GM13976 (cell line): ENCODE measurements at regions not wholly inside any gene's neighbourhood (a gene's known extent, or its start where the extent isn't known, plus 50 kb on each side); places are given as distances from the start of the nearest gene placed in this dataset.

Experiments
- DNase-seq: peaks from one replicate; pipeline ENCODE4 v3.0.0; 2012; ENCODE audit warnings: low spot score
- in situ Hi-C: fragments of 300-500 bp; cut with MboI; formaldehyde crosslinking; loops from one replicate; pipeline ENCODE4 v1.12.0; 2022; ENCODE audit warnings: low sequenced_read_pairs, mixed read lengths, inconsistent platforms; ENCODE audit not compliant: unreplicated experiment
- TF ChIP-seq, protein P1 (sequence below): IDR thresholded peaks from 2 replicates; pipeline ENCODE4 v1.5.1; 2012; ENCODE audit warnings: borderline replicate concordance, mild to moderate bottlenecking; ENCODE audit not compliant: insufficient read depth; ENCODE audit errors: extremely low read depth, missing control alignments, control extremely low read depth

DNA sequence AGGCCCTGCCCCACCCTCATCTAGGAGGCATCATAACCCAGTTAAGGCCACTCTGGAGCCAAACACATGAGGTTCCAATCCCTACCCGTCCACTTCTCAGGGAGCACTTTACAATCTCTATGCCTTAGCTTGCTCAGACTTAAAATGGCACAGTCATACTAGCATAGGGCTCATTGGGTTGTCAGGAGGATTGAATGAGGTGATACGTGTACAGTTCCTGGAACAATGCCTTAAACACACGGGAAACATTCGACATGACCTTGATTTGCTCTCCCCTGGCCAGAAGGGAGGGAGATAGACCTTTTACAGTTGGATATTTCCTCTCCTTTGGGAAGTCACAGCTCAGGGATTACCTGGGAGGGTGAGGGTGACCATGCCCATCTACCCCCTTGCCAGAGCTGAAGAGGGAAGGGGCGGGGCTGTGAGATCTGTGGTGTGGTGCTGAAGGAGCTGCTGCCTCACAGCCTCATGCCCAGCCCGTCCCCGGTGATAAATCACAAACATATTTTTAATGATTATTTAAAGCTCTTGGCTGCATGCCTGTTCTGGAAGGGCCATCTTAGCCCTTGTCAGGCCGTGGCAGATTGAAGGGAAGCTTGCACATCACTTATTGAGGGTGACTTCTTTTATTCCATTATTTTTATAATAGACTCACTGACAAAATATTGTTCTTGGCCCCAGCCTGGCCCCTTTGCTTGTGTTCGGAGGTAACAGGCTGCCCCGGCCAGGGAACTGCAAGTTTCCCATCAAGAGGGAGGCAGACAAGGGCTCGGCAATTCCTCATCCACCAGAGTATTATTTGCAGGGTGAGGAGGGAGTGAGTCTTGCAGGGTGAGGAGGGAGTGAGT is 83.4 kb downstream of the FOXD2 start:
- in situ Hi-C loops: no loop called here
- TF ChIP-seq, protein P1, sequence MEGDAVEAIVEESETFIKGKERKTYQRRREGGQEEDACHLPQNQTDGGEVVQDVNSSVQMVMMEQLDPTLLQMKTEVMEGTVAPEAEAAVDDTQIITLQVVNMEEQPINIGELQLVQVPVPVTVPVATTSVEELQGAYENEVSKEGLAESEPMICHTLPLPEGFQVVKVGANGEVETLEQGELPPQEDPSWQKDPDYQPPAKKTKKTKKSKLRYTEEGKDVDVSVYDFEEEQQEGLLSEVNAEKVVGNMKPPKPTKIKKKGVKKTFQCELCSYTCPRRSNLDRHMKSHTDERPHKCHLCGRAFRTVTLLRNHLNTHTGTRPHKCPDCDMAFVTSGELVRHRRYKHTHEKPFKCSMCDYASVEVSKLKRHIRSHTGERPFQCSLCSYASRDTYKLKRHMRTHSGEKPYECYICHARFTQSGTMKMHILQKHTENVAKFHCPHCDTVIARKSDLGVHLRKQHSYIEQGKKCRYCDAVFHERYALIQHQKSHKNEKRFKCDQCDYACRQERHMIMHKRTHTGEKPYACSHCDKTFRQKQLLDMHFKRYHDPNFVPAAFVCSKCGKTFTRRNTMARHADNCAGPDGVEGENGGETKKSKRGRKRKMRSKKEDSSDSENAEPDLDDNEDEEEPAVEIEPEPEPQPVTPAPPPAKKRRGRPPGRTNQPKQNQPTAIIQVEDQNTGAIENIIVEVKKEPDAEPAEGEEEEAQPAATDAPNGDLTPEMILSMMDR: no peak
- no peak for DNase-seq

DNA sequence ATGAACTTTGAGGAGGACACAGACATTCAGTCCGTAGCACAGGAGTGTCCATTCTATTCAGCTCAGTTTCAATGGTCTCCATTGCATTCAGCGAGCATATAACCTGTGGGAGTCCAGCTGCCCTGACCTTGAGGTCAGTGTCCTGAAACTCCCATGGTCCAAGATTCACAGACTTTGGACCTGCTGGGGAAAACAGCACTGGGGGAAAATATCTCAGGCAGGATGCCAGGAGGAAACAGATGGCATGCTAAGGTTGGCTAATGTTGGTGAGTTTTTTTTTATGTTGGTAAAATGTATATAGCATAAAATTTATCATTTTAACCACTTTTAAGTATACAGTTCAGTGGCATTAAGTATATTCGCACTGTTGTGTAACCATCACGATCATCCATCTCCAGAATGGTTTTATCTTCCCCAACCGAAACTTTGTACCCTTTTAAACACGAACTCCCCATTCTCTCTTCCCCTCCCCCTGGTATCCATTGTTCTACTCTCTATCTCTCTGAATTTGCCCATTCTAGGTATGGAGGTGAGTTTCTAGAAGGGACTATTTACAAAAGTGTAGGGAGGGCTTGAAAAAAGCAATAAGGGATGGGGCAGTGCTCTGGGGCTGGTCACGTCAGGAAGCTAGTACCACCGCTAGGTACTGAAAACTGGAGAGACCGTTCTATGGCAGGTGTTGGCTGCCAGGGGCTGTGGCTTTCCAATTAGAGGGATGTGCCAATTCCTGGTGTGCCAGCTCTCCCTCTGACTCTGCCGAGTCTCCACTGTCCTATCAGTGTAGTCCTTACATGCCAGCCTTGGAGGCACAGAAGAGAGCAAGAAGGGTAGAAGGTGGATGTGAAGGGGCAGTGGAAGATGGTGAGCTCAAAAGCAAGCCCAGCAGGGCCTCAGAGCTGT is 85.3 kb downstream of the FOXD2 start:
- in situ Hi-C loops: no loop called here
- TF ChIP-seq, protein P1: no peak
- no peak for DNase-seq

DNA sequence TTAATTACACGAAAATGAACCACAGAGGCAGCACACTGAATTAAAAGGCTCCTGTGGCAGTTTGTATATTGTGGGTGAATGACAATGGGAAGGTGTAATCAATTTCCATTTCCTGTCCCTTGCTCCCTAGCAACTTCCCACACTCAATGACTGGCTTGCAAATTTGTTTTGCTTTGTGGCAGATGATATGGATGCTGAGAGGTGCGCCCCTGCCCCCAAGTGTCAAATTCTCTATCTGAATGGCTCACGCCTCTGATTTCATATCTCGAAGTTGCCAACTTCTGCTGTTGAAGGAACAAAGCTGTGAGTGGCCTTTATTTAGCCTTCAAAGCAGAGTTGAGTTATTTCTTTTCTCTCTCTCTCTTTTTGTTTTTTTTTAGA is 86.0 kb downstream of the FOXD2 start:
- DNase-seq: no peak
- TF ChIP-seq, protein P1: no peak
- in situ Hi-C loops: no loop called here

DNA sequence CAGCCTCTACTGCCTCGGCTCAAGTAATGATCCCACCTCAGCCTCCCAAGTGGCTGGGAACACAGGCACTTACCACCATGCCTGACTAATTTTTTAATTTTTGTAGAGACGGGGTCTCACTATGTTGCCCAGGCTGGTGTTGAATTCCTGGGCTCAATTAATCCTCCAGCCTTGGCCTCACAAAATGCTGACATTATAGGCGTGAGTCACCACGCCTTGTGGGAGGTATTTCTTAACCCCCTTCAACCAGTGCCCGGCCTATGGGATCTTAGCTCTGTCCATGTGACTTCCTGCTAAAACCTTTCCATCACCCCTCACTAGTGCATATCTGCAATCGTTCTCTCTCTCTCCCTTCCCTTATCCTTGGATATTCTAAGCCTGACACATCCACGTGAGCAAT is 86.4 kb downstream of the FOXD2 start:
- TF ChIP-seq, protein P1: no peak
- in situ Hi-C loops: no loop called here
- no peak for DNase-seq

DNA sequence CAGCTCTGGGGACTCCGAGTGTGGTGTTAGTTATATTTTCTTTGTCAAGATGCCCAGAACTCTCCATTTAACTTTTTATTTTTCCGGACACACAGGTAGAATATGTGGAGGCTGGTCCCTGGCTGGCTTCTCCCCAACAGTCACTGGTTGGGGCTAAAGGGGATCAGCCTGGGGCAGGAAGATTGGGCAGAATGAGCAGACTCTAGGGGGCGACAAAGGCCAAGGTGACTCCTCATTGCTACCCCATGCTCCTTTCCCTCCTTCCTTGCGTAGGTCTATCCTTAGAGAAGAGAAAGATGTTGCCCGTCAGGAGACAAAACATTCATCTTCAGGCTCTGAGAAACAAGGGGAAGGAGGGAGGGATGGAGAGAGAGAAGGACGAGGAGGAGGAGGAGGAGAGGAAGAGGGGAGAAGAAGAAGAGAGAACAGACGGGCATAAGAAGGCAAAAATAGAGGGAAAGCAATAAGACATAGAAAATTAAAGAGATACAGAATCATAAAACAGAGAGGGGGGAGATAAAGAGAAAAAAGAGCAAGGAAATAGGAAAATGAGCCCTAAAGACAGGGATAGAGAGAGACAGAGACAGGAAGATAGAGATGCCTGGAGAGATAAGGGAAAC is 89.9 kb downstream of the FOXD2 start:
- TF ChIP-seq, protein P1: no peak
- in situ Hi-C loops: no loop called here
- no peak for DNase-seq

DNA sequence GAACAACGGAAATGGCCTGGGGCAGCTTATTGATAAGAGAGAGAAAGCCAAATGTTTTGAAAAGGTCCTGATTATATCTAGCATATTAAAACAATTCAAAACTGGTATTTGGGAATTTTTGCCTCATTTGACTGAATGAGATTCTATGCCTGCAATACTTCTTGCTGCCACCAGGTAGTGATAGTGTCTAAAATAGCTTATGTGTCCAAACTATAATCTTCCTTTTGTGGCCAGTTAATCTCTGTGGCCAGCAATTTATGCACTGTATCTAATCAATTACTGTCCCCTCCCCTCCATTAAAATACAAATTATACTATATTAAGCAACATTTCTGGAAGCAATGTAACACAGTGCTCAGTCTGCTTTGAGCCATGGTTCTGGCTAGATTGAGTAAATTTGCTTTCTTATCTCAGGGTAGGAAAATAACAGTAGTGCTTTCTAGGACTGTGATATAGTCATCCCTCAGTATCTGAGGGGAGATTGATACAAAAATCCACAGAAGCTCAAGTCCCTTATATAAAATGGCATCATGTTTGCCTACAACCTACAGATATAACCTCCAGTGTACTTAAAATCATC is 91.8 kb downstream of the FOXD2 start:
- TF ChIP-seq, protein P1: no peak
- in situ Hi-C loops: no loop called here
- no peak for DNase-seq
